HCT116 (cell line): ENCODE measurements at regions not wholly inside any gene's neighbourhood (a gene's known extent, or its start where the extent isn't known, plus 50 kb on each side); places are given as distances from the start of the nearest gene placed in this dataset.

Source experiments
- ATAC-seq: fragments of 200-7000 bp; cut with Tn5 transposase; 2 replicates; pipeline ENCODE4 v1.9.1; 2020; ENCODE audit warnings: mild to moderate bottlenecking, moderate library complexity
- BruUV-seq: library from RNA; stranded (reverse); fragments of 400-500 nt; replicated peaks from 2 replicates; lab custom pipeline; 2021; lab: Mats Ljungman, UMichigan
- CTCF ChIA-PET: fragments of 300-600 bp; sonication (Branson Sonifier 250); formaldehyde crosslinking; loops from one replicate; lab custom pipeline; 2021; ENCODE audit warnings: antibody characterized with exemption; lab: Charles Lee
- POLR2A ChIA-PET: fragments of 300-600, 350-600 bp; sonication (Branson Sonifier 250); formaldehyde crosslinking; loops from one replicate; lab custom pipeline; 2021; ENCODE audit warnings: antibody characterized with exemption; lab: Charles Lee
- RAD21 ChIA-PET, 2 experiments: fragments of 300-600 bp; sonication (Branson Sonifier 250); formaldehyde crosslinking; loops; one replicate each; lab custom pipeline; 2023; ENCODE audit warnings: low total read pairs in 2 of 2; ENCODE audit not compliant: uncharacterized antibody in 2 of 2, unreplicated experiment in 2 of 2, low non-redundant PET in 1 of 2; lab: Charles Lee
- DNase-seq: peaks from one replicate; pipeline ENCODE4 v3.0.0-alpha.2; 2010; ENCODE audit warnings: low read depth, low spot score
- H2AFZ ChIP-seq: fragments of 200-600 bp; shearing (Covaris generic), sonication (generic); 2 replicates; pipeline ENCODE4 v1.6.1; 2017; ENCODE audit warnings: low read depth, mixed run types, mixed read lengths, antibody characterized with exemption, low read length; ENCODE audit not compliant: poor library complexity, severe bottlenecking
- H3K27ac ChIP-seq: 2 replicates; pipeline ENCODE4 v1.5.1; 2012; ENCODE audit warnings: low read depth, low read length
- H3K27me3 ChIP-seq: fragments of 200-600 bp; sonication (generic); 2 replicates; pipeline ENCODE4 v1.6.1; 2016; ENCODE audit warnings: mixed run types, low read length, mixed read lengths; ENCODE audit not compliant: insufficient read depth
- H3K36me3 ChIP-seq, 2 experiments: fragments of 200-500 bp in 1 of 2; fragments of 200-600 bp in 1 of 2; sonication (Bioruptor generic) in 1 of 2; sonication (generic) in 1 of 2; 2 replicates each; pipeline versions ENCODE4 v1.5.1 to v1.6.1; 2014 to 2016; ENCODE audit warnings: low read length in 2 of 2, inconsistent platforms in 1 of 2, mixed read lengths in 1 of 2, mixed run types in 1 of 2; ENCODE audit not compliant: insufficient read depth in 2 of 2, control insufficient read depth in 1 of 2
- H3K4me1 ChIP-seq, 2 experiments: fragments of 200-600 bp in 1 of 2; sonication (generic) in 1 of 2; 2 replicates each; pipeline versions ENCODE4 v1.5.1 to v1.6.1; 2012 to 2017; ENCODE audit warnings: low read length in 2 of 2, inconsistent platforms in 1 of 2, mild to moderate bottlenecking in 1 of 2, mixed read lengths in 1 of 2, mixed run types in 1 of 2, moderate library complexity in 1 of 2; ENCODE audit not compliant: insufficient read depth in 2 of 2, control insufficient read depth in 1 of 2
- H3K4me2 ChIP-seq: fragments of 200-600 bp; sonication (generic); 2 replicates; pipeline ENCODE4 v1.6.1; 2017; ENCODE audit warnings: mixed run types, low read length, mixed read lengths
- H3K4me3 ChIP-seq, 2 experiments: fragments of 200-600 bp in 1 of 2; sonication (generic) in 1 of 2; replicated peaks in 1 of 2; 2 replicates each; pipeline ENCODE4 v1.5.1; 2011 to 2016; ENCODE audit warnings: low read length in 2 of 2, control low read depth in 1 of 2, low read depth in 1 of 2, mild to moderate bottlenecking in 1 of 2, mixed read lengths in 1 of 2, mixed run types in 1 of 2
- H3K79me2 ChIP-seq: fragments of 200-600 bp; sonication (generic); 2 replicates; pipeline ENCODE4 v1.6.1; 2017; ENCODE audit warnings: mild to moderate bottlenecking, mixed run types, low read length, moderate library complexity, mixed read lengths; ENCODE audit not compliant: insufficient read depth
- H3K9ac ChIP-seq: fragments of 200-600 bp; sonication (generic); 2 replicates; pipeline ENCODE4 v1.6.1; 2016; ENCODE audit warnings: low read length, mixed read lengths
- H3K9me2 ChIP-seq: fragments of 200-600 bp; sonication (generic), shearing (Covaris generic); 2 replicates; pipeline ENCODE4 v1.6.1; 2017; ENCODE audit warnings: mixed run types, mild to moderate bottlenecking, moderate library complexity; ENCODE audit not compliant: insufficient read depth
- H3K9me3 ChIP-seq, 2 experiments: fragments of 200-500 bp in 1 of 2; fragments of 200-600 bp in 1 of 2; sonication (Bioruptor generic) in 1 of 2; sonication (generic) in 1 of 2; 2 replicates each; pipeline ENCODE4 v1.6.1; 2014 to 2017; ENCODE audit warnings: low read length in 2 of 2, mixed read lengths in 2 of 2, inconsistent platforms in 1 of 2, low read depth in 1 of 2, mild to moderate bottlenecking in 1 of 2, mixed run types in 1 of 2, moderate library complexity in 1 of 2; ENCODE audit not compliant: control insufficient read depth in 1 of 2, insufficient read depth in 1 of 2
- H4K20me1 ChIP-seq: fragments of 200-600 bp; sonication (generic), shearing (Covaris generic); 2 replicates; pipeline ENCODE4 v1.6.1; 2017; ENCODE audit warnings: mixed run types, mild to moderate bottlenecking, moderate library complexity; ENCODE audit not compliant: insufficient read depth
- ATF3 ChIP-seq: IDR thresholded peaks from 2 replicates; pipeline ENCODE4 v1.6.1; 2012
- CBX3 ChIP-seq: IDR thresholded peaks from 2 replicates; pipeline ENCODE4 v1.6.1; 2012; ENCODE audit warnings: low read depth
- CEBPB ChIP-seq: IDR thresholded peaks from 2 replicates; pipeline ENCODE4 v1.6.1; 2012; ENCODE audit warnings: low read depth
- EGR1 ChIP-seq: IDR thresholded peaks from 2 replicates; pipeline ENCODE4 v1.6.1; 2012; ENCODE audit warnings: low read depth
- EZH2 ChIP-seq: fragments of 200-600 bp; sonication (generic); IDR thresholded peaks from 2 replicates; pipeline ENCODE4 v1.6.1; 2017; ENCODE audit warnings: antibody characterized with exemption, mixed run types
- FOSL1 ChIP-seq: IDR thresholded peaks from 2 replicates; pipeline ENCODE4 v1.6.1; 2012; ENCODE audit warnings: low read depth
- JUND ChIP-seq: IDR thresholded peaks from 2 replicates; pipeline ENCODE4 v1.6.1; 2012
- MAX ChIP-seq: IDR thresholded peaks from 2 replicates; pipeline ENCODE4 v1.6.1; 2012
- POLR2A ChIP-seq: IDR thresholded peaks from 2 replicates; pipeline ENCODE4 v1.7.0; 2011; ENCODE audit warnings: borderline replicate concordance; ENCODE audit not compliant: insufficient read depth, insufficient read length; ENCODE audit errors: extremely low read depth
- POLR2AphosphoS5 ChIP-seq: IDR thresholded peaks from 2 replicates; pipeline ENCODE4 v1.6.1; 2011; ENCODE audit warnings: mild to moderate bottlenecking, low read depth, low read length, moderate library complexity
- RAD21 ChIP-seq: IDR thresholded peaks from 2 replicates; pipeline ENCODE4 v1.6.1; 2012; ENCODE audit warnings: low read depth, mild to moderate bottlenecking
- REST ChIP-seq: IDR thresholded peaks from 2 replicates; pipeline ENCODE4 v1.6.1; 2012; ENCODE audit warnings: low read depth
- SIN3A ChIP-seq: IDR thresholded peaks from 2 replicates; pipeline ENCODE4 v1.6.1; 2012; ENCODE audit warnings: low read depth
- SRF ChIP-seq: IDR thresholded peaks from 2 replicates; pipeline ENCODE4 v1.6.1; 2012; ENCODE audit warnings: low read depth
- TCF7L2 ChIP-seq: IDR thresholded peaks from 2 replicates; pipeline ENCODE4 v1.7.0; 2011; ENCODE audit warnings: borderline replicate concordance, inconsistent platforms; ENCODE audit not compliant: insufficient read depth, insufficient read length; ENCODE audit errors: extremely low read depth
- YY1 ChIP-seq: IDR thresholded peaks from 2 replicates; pipeline ENCODE4 v1.6.1; 2011; ENCODE audit warnings: low read length, low read depth, moderate library complexity, mild to moderate bottlenecking; ENCODE audit not compliant: insufficient replicate concordance; ENCODE audit errors: extremely low read depth
- intact Hi-C: fragments of 100-400 bp; cut with micrococcal nuclease; formaldehyde crosslinking; loops from 2 replicates; pipeline ENCODE4 v1.10.0; 2022
- TF ChIP-seq, protein P1 (sequence below), 3 experiments: fragments of 200-600 bp in 1 of 3; sonication (generic) in 1 of 3; IDR thresholded peaks in 2 of 3; conservative IDR thresholded peaks in 1 of 3; 2 replicates each; pipeline ENCODE4 v1.5.1; 2012 to 2017; ENCODE audit warnings: low read depth in 2 of 3, low read length in 2 of 3, antibody characterized with exemption in 1 of 3, borderline replicate concordance in 1 of 3, control low read depth in 1 of 3, mild to moderate bottlenecking in 1 of 3, mixed read lengths in 1 of 3, mixed run types in 1 of 3, moderate library complexity in 1 of 3; ENCODE audit not compliant: insufficient read depth in 1 of 3

GRCh38 chr6:100163035-100163434 is 169.0 kb upstream of the MCHR2 start:
- Histone ChIP-seq H4K20me1 (no peaks in the 10 kb centered on the region), H3K9ac (no peak overlapping the region), H3K4me3 (no peak overlapping the region), H2AFZ (no peak overlapping the region), H3K4me2 (no peak overlapping the region), H3K27ac (no peak overlapping the region), H3K9me2 (no peaks in the 10 kb centered on the region), H3K9me3 (no peaks in the 10 kb centered on the region), H3K27me3 (no peaks in the 10 kb centered on the region), H3K4me1 (no peaks in the 10 kb centered on the region), H3K36me3 (no peaks in the 10 kb centered on the region), H3K79me2 (no peaks in the 10 kb centered on the region)
- CTCF ChIA-PET = no interaction called here
- intact Hi-C loops = no loop called here
- ATAC-seq (no peak), DNase-seq (no peak)
- TF ChIP-seq CBX3 = no peak
- no peak for TF ChIP-seq CEBPB
- TF ChIP-seq RAD21 = no peak
- no peak for TF ChIP-seq TCF7L2
- no peak for TF ChIP-seq MAX
- TF ChIP-seq, protein P1, sequence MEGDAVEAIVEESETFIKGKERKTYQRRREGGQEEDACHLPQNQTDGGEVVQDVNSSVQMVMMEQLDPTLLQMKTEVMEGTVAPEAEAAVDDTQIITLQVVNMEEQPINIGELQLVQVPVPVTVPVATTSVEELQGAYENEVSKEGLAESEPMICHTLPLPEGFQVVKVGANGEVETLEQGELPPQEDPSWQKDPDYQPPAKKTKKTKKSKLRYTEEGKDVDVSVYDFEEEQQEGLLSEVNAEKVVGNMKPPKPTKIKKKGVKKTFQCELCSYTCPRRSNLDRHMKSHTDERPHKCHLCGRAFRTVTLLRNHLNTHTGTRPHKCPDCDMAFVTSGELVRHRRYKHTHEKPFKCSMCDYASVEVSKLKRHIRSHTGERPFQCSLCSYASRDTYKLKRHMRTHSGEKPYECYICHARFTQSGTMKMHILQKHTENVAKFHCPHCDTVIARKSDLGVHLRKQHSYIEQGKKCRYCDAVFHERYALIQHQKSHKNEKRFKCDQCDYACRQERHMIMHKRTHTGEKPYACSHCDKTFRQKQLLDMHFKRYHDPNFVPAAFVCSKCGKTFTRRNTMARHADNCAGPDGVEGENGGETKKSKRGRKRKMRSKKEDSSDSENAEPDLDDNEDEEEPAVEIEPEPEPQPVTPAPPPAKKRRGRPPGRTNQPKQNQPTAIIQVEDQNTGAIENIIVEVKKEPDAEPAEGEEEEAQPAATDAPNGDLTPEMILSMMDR (IDR thresholded peaks at IDR 0.05 in 2 of 3, conservative IDR thresholded peaks at IDR 0.05 in 1 of 3; ENCODE audit: borderline replicate concordance in 1 of 3, insufficient read depth in 1 of 3, low read depth in 2 of 3, low read length in 2 of 3) = no peak
- TF ChIP-seq POLR2A = no peak
- TF ChIP-seq EZH2 = no peak
- no peak for TF ChIP-seq SRF
- TF ChIP-seq YY1 = no peak
- no peak for TF ChIP-seq SIN3A
- TF ChIP-seq ATF3 = no peak
- TF ChIP-seq EGR1 = no peak
- TF ChIP-seq FOSL1 = no peak
- no peak for TF ChIP-seq POLR2AphosphoS5
- TF ChIP-seq JUND = no peak
- no peak for TF ChIP-seq REST
- RAD21 ChIA-PET = no interaction called here
- POLR2A ChIA-PET = no interaction called here
- BruUV-seq = no TSS peak
